Lung (tissue), 11 donors: ENCODE measurements at regions not wholly inside any gene's neighbourhood (a gene's known extent, or its start where the extent isn't known, plus 50 kb on each side); places are given as distances from the start of the nearest gene placed in this dataset.

ENCODE experiments used
- ATAC-seq: fragments of 200-7000 bp; cut with Tn5 transposase; one replicate; pipeline ENCODE4 v1.9.1; 2020; ENCODE audit warnings: moderate number of reproducible peaks; ENCODE audit not compliant: insufficient read depth, low FRiP score
- DNase-seq, 3 donors: peaks; one replicate each; pipeline ENCODE4 v3.0.0-alpha.2; 2013 to 2017
- H3K27ac ChIP-seq, 2 donors: one replicate each; pipeline ENCODE4 v1.5.1; 2013; ENCODE audit warnings: mild to moderate bottlenecking in 2 of 2, moderate library complexity in 2 of 2, control low read depth in 1 of 2, inconsistent platforms in 1 of 2, low read depth in 1 of 2, low read length in 1 of 2
- H3K27me3 ChIP-seq, 3 donors: one replicate each; pipeline ENCODE4 v1.5.1; 2013; ENCODE audit warnings: low read length in 2 of 3; ENCODE audit not compliant: control insufficient read depth in 3 of 3, insufficient read depth in 3 of 3
- H3K36me3 ChIP-seq, 4 donors: one replicate each; pipeline ENCODE4 v1.5.1; 2013; ENCODE audit warnings: low read length in 4 of 4, mild to moderate bottlenecking in 1 of 4, moderate library complexity in 1 of 4; ENCODE audit not compliant: control insufficient read depth in 4 of 4, insufficient read depth in 4 of 4
- H3K4me1 ChIP-seq, 5 donors: one replicate each; pipeline ENCODE4 v1.5.1; 2013; ENCODE audit warnings: low read length in 5 of 5, mild to moderate bottlenecking in 2 of 5, moderate library complexity in 1 of 5; ENCODE audit not compliant: control insufficient read depth in 5 of 5, insufficient read depth in 5 of 5
- H3K4me3 ChIP-seq: one replicate; pipeline ENCODE4 v1.5.1; 2013; ENCODE audit warnings: mild to moderate bottlenecking, control low read depth, moderate library complexity
- H3K9ac ChIP-seq, 2 donors: one replicate each; pipeline ENCODE4 v1.5.1; 2013; ENCODE audit warnings: low read length in 2 of 2, control low read depth in 1 of 2; ENCODE audit not compliant: insufficient read depth in 1 of 2
- H3K9me3 ChIP-seq, 4 donors: one replicate each; pipeline ENCODE4 v1.5.1; 2013; ENCODE audit warnings: low read length in 3 of 4, mild to moderate bottlenecking in 1 of 4, moderate library complexity in 1 of 4; ENCODE audit not compliant: control insufficient read depth in 4 of 4, insufficient read depth in 3 of 4
- WGBS, 2 donors: extraction: QIAGEN DNeasy Blood & Tissue Kit; methylation state at CpG; one replicate each; pipeline ENCODE4 v1.1.7; 2013; 5-methylcytosine and 5-hydroxymethylcytosine counted together
- TF ChIP-seq, protein P1 (sequence below): IDR thresholded peaks from 2 replicates; pipeline ENCODE4 v1.5.1; 2012; ENCODE audit warnings: mild to moderate bottlenecking; ENCODE audit errors: control extremely low read depth, extremely low read depth
- donor health status: control.
- donor health status: control.
- donor health status: Bipolar disorder and iron deficiency.
- donor health status: healthy.
- donor health status: DM: yes; HTN: yes; CAD: no.

DNA sequence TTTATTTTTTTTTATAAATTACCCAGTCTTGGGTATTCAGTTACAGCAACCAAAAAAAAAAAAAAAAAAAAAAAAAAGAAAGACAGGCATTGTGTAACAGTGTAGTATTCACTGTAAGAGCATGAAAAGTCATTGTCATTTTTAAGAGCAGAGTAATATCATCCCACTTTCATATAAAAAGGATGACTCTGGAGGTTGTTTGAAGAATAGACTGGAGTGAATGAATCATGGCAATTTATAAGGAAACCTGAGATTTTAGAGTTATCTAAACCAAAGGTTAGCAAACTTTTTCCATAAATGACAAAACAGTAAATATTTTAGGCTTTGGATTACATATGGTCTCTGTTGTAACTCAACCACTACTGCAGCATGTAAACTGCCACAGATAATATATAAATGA, 794.9 kb downstream of the NTRK3 start:
- no peaks in the 10 kb centered on the region for H3K27me3 ChIP-seq
- H3K27ac ChIP-seq: no peak overlapping the region
- H3K4me1 ChIP-seq: no peaks in the 10 kb centered on the region
- H3K36me3 ChIP-seq: no peaks in the 10 kb centered on the region
- DNase-seq: no peak
- no peaks in the 10 kb centered on the region for H3K9me3 ChIP-seq
- no peak for ATAC-seq
- TF ChIP-seq, protein P1, sequence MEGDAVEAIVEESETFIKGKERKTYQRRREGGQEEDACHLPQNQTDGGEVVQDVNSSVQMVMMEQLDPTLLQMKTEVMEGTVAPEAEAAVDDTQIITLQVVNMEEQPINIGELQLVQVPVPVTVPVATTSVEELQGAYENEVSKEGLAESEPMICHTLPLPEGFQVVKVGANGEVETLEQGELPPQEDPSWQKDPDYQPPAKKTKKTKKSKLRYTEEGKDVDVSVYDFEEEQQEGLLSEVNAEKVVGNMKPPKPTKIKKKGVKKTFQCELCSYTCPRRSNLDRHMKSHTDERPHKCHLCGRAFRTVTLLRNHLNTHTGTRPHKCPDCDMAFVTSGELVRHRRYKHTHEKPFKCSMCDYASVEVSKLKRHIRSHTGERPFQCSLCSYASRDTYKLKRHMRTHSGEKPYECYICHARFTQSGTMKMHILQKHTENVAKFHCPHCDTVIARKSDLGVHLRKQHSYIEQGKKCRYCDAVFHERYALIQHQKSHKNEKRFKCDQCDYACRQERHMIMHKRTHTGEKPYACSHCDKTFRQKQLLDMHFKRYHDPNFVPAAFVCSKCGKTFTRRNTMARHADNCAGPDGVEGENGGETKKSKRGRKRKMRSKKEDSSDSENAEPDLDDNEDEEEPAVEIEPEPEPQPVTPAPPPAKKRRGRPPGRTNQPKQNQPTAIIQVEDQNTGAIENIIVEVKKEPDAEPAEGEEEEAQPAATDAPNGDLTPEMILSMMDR: no peak
- H3K9ac ChIP-seq: no peak overlapping the region
- H3K4me3 ChIP-seq: no peak overlapping the region

DNA sequence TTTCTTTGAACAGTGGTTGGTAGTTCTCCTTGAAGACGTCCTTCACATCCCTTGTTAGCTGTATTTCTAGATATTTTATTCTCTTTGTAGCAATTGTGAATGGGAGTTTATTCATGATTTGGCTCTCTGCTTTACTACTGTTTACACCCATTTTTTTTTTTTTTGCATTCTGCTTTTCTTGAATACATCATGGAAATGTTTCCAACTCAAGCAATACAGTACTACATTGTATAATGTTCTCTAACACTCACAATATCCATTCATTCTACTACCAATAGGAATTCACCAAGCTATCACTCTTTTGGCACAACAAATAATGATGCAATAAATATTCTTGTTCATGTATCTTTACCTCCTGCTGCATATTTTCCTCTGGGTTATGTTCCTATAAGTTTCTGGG, 801.7 kb downstream of the NTRK3 start:
- Histone ChIP-seq H3K27ac (no peak overlapping the region), H3K4me3 (no peak overlapping the region), H3K9me3 (no peaks in the 10 kb centered on the region), H3K27me3 (no peaks in the 10 kb centered on the region), H3K4me1 (no peaks in the 10 kb centered on the region), H3K9ac (no peak overlapping the region), H3K36me3 (no peaks in the 10 kb centered on the region)
- DNase-seq (no peak), ATAC-seq (no peak)
- TF ChIP-seq, protein P1: no peak
- 74 to 86% methylated on average over 1 of the region's 1 CpG for WGBS, 2 donors

DNA sequence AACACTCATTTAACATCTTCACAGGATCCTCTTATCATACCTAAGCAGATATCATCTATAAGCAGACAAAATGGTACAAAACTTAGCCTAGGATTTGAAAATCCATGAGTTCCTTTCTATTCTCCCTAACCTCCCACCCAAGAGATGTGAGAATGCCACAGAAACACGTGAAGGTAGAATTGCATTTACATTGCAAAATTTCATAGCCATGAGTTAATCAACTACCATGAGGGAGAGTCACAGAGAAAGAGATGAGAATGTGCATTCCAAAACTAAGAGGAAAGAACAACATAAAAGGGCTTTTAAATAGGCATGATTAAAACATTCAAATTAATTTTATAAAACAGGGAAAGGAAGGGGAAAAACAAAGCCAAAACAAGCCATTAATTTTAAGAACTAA, 806.2 kb downstream of the NTRK3 start:
- H3K4me1 ChIP-seq: no peaks in the 10 kb centered on the region
- ATAC-seq (no peak), DNase-seq (no peak)
- H3K36me3 ChIP-seq: no peaks in the 10 kb centered on the region
- H3K27me3 ChIP-seq: no peaks in the 10 kb centered on the region
- TF ChIP-seq, protein P1: no peak
- 22 to 40% methylated on average over 1 of the region's 1 CpG for WGBS, 2 donors
- no peak overlapping the region for H3K4me3 ChIP-seq
- H3K27ac ChIP-seq: no peak overlapping the region
- no peak overlapping the region for H3K9ac ChIP-seq
- no peaks in the 10 kb centered on the region for H3K9me3 ChIP-seq

DNA sequence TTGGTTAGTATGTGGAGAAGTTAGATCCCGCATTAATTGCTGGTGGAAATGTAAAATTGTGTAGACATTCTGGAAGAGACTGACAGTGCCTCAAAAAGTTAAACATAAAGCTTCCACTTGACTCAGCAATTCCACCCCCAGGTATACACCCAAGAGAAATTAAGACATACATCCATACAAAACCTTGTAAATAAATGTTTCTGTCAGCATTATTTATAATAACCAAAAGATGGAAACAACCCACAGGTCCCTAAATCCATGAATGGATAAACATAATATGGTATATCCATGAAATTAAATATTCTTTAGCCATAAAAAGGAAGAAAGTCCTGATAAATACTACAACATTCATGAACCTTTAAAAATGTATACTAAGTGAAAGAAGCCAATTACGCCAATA, 817.4 kb downstream of the NTRK3 start:
- Histone ChIP-seq H3K4me3 (no peak overlapping the region), H3K4me1 (no peaks in the 10 kb centered on the region), H3K36me3 (no peaks in the 10 kb centered on the region), H3K9ac (no peak overlapping the region), H3K27me3 (no peaks in the 10 kb centered on the region), H3K9me3 (no peaks in the 10 kb centered on the region), H3K27ac (no peak overlapping the region)
- TF ChIP-seq, protein P1: no peak
- no peak for ATAC-seq
- 69 to 77% methylated on average over 2 of the region's 2 CpGs for WGBS, 2 donors
- DNase-seq: no peak
